ENCODE measurements at regions not wholly inside any gene's neighbourhood (a gene's known extent, or its start where the extent isn't known, plus 50 kb on each side); places are given as distances from the start of the nearest gene placed in this dataset.

- TF ChIP-seq ZFP30 (CRISPR knock-in tag; IDR thresholded peaks at IDR 0.05) (no peak), ZNF70 (CRISPR knock-in tag; IDR thresholded peaks at IDR 0.05) (no peak), RARB (CRISPR knock-in tag; IDR thresholded peaks at IDR 0.05) (no peak), ISL1 (CRISPR knock-in tag; IDR thresholded peaks at IDR 0.05) (no peak), CSRNP3 (CRISPR knock-in tag; IDR thresholded peaks at IDR 0.05) (no peak), TCF4 (CRISPR knock-in tag; IDR thresholded peaks at IDR 0.05; ENCODE audit: borderline replicate concordance) (no peak), PATZ1 (CRISPR knock-in tag; IDR thresholded peaks at IDR 0.05; ENCODE audit: borderline replicate concordance) (no peak), ZNF565 (CRISPR knock-in tag; conservative IDR thresholded peaks at IDR 0.05; ENCODE audit: low read depth) (no peak), OSR1 (CRISPR knock-in tag; IDR thresholded peaks at IDR 0.05) (no peak), ZFP3 (CRISPR knock-in tag; IDR thresholded peaks at IDR 0.05) (no peak), ZNF8 (CRISPR knock-in tag; IDR thresholded peaks at IDR 0.05) (no peak), ARNTL (CRISPR knock-in tag; IDR thresholded peaks at IDR 0.05; ENCODE audit: borderline replicate concordance, low read depth) (no peak)
Measured at GRCh38 chr2:38130876-38131275, 54.9 kb upstream of the CYP1B1 start.

Data from SK-N-SH treated with all-trans-retinoic acid at 6 μM for 48 hours (cell line).